B cell (primary cell): ENCODE measurements at regions not wholly inside any gene's neighbourhood (a gene's known extent, or its start where the extent isn't known, plus 50 kb on each side); places are given as distances from the start of the nearest gene placed in this dataset.

ENCODE experiments used
- EZH2 ChIP-seq: IDR thresholded peaks from 2 replicates; pipeline ENCODE4 v1.6.1; 2012; ENCODE audit warnings: borderline replicate concordance, low read depth, mild to moderate bottlenecking, moderate library complexity, low read length; ENCODE audit not compliant: insufficient read depth, poor library complexity, severe bottlenecking
- TF ChIP-seq, protein P1 (sequence below): fragments of 200-600 bp; IDR thresholded peaks from one replicate; pipeline ENCODE4 v1.8.0; 2022; ENCODE audit warnings: antibody characterized with exemption, mild to moderate bottlenecking

DNA sequence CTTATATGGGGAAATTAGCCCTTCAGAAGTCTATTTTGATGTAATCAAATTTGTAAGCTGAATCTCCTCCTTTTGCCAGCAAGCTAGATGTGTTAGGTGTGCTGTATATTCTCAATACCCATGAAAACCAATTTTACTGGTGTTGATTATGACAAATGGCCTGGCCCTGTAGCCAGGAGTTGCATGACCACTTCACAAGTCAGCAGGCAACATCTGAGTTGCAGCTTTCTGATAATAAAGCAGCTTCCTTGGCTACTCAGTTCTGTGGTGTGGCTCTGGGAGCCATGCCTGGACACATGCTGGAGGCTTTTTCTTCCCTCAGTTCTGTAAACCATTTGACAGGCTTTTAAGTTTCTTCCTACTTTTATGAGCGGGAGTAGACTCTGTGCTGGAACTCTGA lies 154.1 kb upstream of the CXCL13 start:
- TF ChIP-seq, protein P1, sequence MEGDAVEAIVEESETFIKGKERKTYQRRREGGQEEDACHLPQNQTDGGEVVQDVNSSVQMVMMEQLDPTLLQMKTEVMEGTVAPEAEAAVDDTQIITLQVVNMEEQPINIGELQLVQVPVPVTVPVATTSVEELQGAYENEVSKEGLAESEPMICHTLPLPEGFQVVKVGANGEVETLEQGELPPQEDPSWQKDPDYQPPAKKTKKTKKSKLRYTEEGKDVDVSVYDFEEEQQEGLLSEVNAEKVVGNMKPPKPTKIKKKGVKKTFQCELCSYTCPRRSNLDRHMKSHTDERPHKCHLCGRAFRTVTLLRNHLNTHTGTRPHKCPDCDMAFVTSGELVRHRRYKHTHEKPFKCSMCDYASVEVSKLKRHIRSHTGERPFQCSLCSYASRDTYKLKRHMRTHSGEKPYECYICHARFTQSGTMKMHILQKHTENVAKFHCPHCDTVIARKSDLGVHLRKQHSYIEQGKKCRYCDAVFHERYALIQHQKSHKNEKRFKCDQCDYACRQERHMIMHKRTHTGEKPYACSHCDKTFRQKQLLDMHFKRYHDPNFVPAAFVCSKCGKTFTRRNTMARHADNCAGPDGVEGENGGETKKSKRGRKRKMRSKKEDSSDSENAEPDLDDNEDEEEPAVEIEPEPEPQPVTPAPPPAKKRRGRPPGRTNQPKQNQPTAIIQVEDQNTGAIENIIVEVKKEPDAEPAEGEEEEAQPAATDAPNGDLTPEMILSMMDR: no peak
- TF ChIP-seq EZH2: no peak
